Kidney (tissue), 13 donors: ENCODE measurements at regions not wholly inside any gene's neighbourhood (a gene's known extent, or its start where the extent isn't known, plus 50 kb on each side); places are given as distances from the start of the nearest gene placed in this dataset.

Experiments used
- DNase-seq, 5 donors: peaks; one replicate each; pipeline ENCODE4 v3.0.0-alpha.2; 2013 to 2020
- FAIRE-seq: peaks from 2 replicates; lab custom pipeline; 2012; peaks lifted over from hg19 to GRCh38; lab: Jason Lieb, UNC
- H3K27ac ChIP-seq, 2 donors: one replicate each; pipeline ENCODE4 v1.7.0; 2013; ENCODE audit warnings: low read depth in 2 of 2, low read length in 2 of 2, inconsistent platforms in 1 of 2
- H3K27me3 ChIP-seq: one replicate; pipeline ENCODE4 v1.7.1; 2013; ENCODE audit warnings: low read length, inconsistent platforms; ENCODE audit not compliant: control insufficient read depth, insufficient read depth
- H3K36me3 ChIP-seq, 3 donors: one replicate each; pipeline versions ENCODE4 v1.7.0 to v1.7.1; 2013; ENCODE audit warnings: low read length in 3 of 3, control low read depth in 1 of 3, inconsistent platforms in 1 of 3; ENCODE audit not compliant: insufficient read depth in 3 of 3, control insufficient read depth in 2 of 3
- H3K4me1 ChIP-seq, 3 donors: one replicate each; pipeline versions ENCODE4 v1.7.0 to v1.7.1; 2013; ENCODE audit warnings: low read length in 3 of 3, inconsistent platforms in 1 of 3, low read depth in 1 of 3; ENCODE audit not compliant: control insufficient read depth in 2 of 3, insufficient read depth in 2 of 3
- H3K4me3 ChIP-seq, 3 donors: one replicate each; pipeline versions ENCODE4 v1.7.0 to v1.8.1; 2013; ENCODE audit warnings: low read length in 3 of 3, control low read depth in 1 of 3, inconsistent platforms in 1 of 3
- H3K9ac ChIP-seq, 3 donors: one replicate each; pipeline versions ENCODE4 v1.7.0 to v1.7.1; 2013; ENCODE audit warnings: low read length in 3 of 3, control low read depth in 1 of 3, inconsistent platforms in 1 of 3
- H3K9me3 ChIP-seq, 3 donors: one replicate each; pipeline versions ENCODE4 v1.7.0 to v1.7.1; 2013; ENCODE audit warnings: low read length in 3 of 3, control low read depth in 1 of 3, inconsistent platforms in 1 of 3; ENCODE audit not compliant: control insufficient read depth in 2 of 3, insufficient read depth in 1 of 3
- intact Hi-C: fragments of 100-400 bp; cut with DNase I; formaldehyde crosslinking; loops from one replicate; pipeline ENCODE4 v1.11.1; 2022
- TF ChIP-seq, protein P1 (sequence below): IDR thresholded peaks from 3 replicates; pipeline ENCODE4 v1.5.1; 2012; ENCODE audit warnings: mild to moderate bottlenecking, moderate library complexity, borderline replicate concordance; ENCODE audit not compliant: insufficient read depth; ENCODE audit errors: extremely low read depth
- donor health status: control.
- donor health status: control.
- donor health status: control.
- donor health status: control.
- donor health status: control.
- donor health status: DM: yes; HTN: yes; CAD: no.
- donor health status: Normal renal cell carcinoma (clear cell type).

GRCh38 chr3:105933871-105934270 is 65.1 kb upstream of the CBLB start:
- FAIRE-seq (no peak), DNase-seq (peak in 1 of 5 donors; percentile 69)
- Histone ChIP-seq H3K27ac (no peak overlapping the region), H3K27me3 (no peaks in the 10 kb centered on the region), H3K9me3 (no peaks in the 10 kb centered on the region), H3K4me3 (no peak overlapping the region), H3K4me1 (no peaks in the 10 kb centered on the region), H3K9ac (no peak overlapping the region), H3K36me3 (no peaks in the 10 kb centered on the region)
- intact Hi-C loops, result no loop called here
- TF ChIP-seq, protein P1, sequence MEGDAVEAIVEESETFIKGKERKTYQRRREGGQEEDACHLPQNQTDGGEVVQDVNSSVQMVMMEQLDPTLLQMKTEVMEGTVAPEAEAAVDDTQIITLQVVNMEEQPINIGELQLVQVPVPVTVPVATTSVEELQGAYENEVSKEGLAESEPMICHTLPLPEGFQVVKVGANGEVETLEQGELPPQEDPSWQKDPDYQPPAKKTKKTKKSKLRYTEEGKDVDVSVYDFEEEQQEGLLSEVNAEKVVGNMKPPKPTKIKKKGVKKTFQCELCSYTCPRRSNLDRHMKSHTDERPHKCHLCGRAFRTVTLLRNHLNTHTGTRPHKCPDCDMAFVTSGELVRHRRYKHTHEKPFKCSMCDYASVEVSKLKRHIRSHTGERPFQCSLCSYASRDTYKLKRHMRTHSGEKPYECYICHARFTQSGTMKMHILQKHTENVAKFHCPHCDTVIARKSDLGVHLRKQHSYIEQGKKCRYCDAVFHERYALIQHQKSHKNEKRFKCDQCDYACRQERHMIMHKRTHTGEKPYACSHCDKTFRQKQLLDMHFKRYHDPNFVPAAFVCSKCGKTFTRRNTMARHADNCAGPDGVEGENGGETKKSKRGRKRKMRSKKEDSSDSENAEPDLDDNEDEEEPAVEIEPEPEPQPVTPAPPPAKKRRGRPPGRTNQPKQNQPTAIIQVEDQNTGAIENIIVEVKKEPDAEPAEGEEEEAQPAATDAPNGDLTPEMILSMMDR, result no peak

- peak; percentile 19 for FAIRE-seq
- H3K4me3 ChIP-seq, result peak overlapping the region in 2 of 3 donors; percentile 21 to 45
- H3K9ac ChIP-seq, result peak overlapping the region in 1 of 3 donors; percentile 20
Measured at GRCh38 chr3:105938101-105938500, 69.3 kb upstream of the CBLB start.

DNA sequence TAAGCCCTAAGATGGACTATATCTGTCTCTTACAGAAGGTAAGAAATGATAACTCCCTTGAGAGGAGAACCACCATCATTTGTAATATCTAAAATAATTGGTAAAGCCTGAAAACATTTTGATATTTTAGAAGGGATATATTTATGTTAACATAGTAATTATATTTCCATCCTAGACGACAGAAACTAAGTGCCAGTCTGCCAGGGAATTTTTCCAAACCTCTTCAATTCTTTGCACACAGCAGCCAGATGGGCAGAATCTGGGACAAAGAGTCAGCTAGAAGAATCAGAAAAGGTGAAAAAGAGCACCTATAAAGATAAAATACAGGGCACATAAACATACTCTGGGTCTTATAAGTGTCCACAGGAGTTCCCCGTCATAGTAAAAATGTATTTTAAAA is 70.0 kb upstream of the CBLB start:
- Histone ChIP-seq H3K27me3 (no peaks in the 10 kb centered on the region), H3K36me3 (no peaks in the 10 kb centered on the region), H3K9me3 (no peaks in the 10 kb centered on the region), H3K4me3 (peak overlapping the region in 1 of 3 donors; percentile 45), H3K9ac (no peak overlapping the region), H3K4me1 (no peaks in the 10 kb centered on the region), H3K27ac (no peak overlapping the region)
- no peak for FAIRE-seq
- TF ChIP-seq, protein P1, result no peak
- no peak for DNase-seq
- intact Hi-C loops, result no loop called here

More at GRCh38 chr3:105938101-105938500, 69.3 kb upstream of the CBLB start:
- intact Hi-C loops, result no loop called here
- DNase-seq, result peak in 3 of 5 donors; percentile 38 to 90 (median 64)
- H3K27me3 ChIP-seq, result no peaks in the 10 kb centered on the region
- H3K27ac ChIP-seq, result peak overlapping the region in 1 of 2 donors; percentile 45
- H3K36me3 ChIP-seq, result no peaks in the 10 kb centered on the region
- H3K9me3 ChIP-seq, result no peaks in the 10 kb centered on the region
- no peaks in the 10 kb centered on the region for H3K4me1 ChIP-seq
- TF ChIP-seq, protein P1, result no peak

- Histone ChIP-seq H3K4me3 (no peak overlapping the region), H3K27me3 (no peaks in the 10 kb centered on the region), H3K9ac (no peak overlapping the region), H3K9me3 (no peaks in the 10 kb centered on the region), H3K27ac (no peak overlapping the region), H3K36me3 (no peaks in the 10 kb centered on the region), H3K4me1 (no peaks in the 10 kb centered on the region)
- no peak for FAIRE-seq
- DNase-seq, result no peak
- intact Hi-C loops, result no loop called here
- TF ChIP-seq, protein P1, result no peak
Measured at GRCh38 chr3:105944276-105944675, 75.5 kb upstream of the CBLB start.
